GM18870 (cell line): ENCODE measurements at regions not wholly inside any gene's neighbourhood (a gene's known extent, or its start where the extent isn't known, plus 50 kb on each side); places are given as distances from the start of the nearest gene placed in this dataset.

Experiments
- ATAC-seq: cut with Tn5 transposase; IDR thresholded peaks from one replicate; pipeline ENCODE4 v1.9.1; 2021; ENCODE audit warnings: moderate library complexity; ENCODE audit not compliant: unreplicated experiment

DNA sequence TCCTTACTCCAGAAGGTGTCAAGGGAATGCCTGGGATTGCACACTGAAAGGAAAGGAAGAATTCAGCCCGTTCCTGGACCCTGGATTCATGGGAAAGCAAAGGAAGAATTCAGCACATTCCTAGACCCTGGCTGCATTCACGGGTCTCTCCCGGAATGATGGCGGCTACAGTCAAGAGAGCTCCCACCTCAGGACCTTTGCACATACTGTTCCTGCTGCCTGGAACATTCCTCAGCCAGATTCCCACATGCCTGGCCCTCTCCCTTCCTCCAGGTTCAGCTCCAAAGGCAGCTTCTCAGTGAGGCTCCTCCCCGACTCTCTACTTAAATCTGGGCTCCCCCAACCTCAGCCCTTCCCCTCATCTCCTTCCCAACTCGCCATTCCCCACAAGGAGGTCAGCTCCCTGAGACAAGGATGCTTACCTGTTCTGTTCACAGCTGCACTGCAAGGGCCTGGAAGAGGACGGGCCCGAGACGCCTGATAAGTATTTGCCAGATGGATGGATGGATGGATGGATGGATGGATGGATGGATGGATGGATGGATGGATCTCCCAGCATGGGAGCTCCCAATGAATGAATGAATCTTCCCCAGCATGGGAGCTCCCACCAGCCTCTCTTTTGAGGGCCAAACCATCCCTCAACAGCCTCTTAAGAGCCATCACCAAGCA lies 77.4 kb downstream of the NCOR2 start:
- ATAC-seq = no peak

GRCh38 chr12:124489220-124489619 lies 78.2 kb downstream of the NCOR2 start:
- ATAC-seq = no peak

DNA sequence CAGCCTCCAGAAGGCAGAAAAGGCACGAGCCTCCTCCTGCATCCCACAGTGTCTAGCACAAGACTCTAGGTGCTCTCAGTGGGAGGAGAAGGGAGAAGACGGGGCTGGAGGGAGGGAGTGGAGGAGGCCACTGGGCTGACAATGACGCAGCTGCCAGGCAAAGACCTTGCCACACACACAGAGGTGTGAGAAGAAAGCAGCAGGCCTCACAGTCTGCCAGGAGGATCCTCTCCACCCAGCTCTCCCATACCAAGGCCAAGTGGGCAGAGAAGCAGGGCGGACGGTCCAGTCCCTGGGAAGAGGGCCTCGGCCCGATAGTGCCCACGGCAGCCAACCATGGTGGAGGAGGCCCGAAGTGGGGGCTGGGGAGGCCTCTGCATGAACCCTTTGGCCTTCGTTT lies 78.9 kb downstream of the NCOR2 start:
- no peak for ATAC-seq

- ATAC-seq = no peak
Observed at GRCh38 chr12:124487834-124488165, 79.6 kb downstream of the NCOR2 start.

- ATAC-seq = no peak
Observed at GRCh38 chr12:124487066-124487833, 80.2 kb downstream of the NCOR2 start.

GRCh38 chr12:124486346-124486963 lies 81.0 kb downstream of the NCOR2 start:
- ATAC-seq = no peak

DNA sequence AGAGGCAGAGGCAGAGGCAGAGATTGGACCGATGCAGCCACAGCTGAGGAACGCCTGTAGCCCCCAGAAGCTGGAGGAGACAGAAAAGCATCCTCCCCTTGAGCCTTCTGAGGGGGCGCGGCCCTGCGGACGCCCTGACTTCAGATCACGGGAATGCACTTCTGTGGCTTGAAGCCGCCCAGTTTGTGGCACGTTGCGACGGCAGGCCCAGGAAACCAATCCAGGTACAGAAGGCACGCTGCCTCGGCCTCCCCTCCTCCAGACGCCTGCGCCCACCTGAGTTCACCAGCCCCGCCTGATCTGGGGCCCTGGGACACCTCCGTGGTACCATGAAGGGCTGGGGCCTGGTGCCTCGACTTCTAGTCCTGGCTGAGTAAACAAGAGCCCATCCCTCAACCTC lies 82.0 kb downstream of the NCOR2 start:
- ATAC-seq = no peak

- no peak for ATAC-seq
Observed at GRCh38 chr12:124484526-124484953, 82.9 kb downstream of the NCOR2 start.

DNA sequence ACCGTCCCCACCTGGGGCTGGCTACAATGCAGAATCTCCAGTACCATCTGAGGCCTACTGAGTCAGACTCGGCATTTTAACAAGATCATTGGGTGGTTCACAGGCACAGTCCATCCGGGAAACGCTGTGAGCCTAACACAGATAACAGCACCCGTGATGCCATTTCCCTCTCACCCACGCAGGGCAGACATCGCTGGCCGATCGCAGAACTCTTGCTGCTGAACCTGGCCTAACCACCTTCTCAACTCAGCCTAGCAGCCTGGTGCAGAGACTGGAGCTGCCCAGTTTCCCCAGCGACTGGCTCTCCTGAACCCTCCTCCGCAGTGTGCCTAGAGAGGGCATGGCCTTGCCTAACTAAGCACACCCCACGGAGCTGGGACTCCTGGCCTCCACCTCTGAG lies 83.3 kb downstream of the NCOR2 start:
- no peak for ATAC-seq

GRCh38 chr12:124482901-124483799 lies 84.3 kb downstream of the NCOR2 start:
- no peak for ATAC-seq

DNA sequence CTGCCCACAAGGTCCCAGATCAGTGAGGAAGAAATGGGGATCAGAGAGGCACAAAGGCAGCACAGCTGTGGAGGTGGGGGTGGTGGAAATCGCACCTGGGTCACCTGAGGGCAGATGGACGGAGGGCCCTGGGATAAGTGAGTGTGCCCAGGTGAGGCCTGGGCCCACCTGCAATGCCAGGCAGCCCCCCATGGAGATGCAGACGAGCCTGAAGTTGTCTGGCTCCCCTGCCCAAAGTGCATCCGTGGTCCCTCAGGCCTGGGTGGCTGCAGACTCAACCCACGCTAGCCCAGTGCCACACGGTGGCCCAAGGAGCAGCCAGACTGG lies 84.9 kb downstream of the NCOR2 start:
- ATAC-seq = no peak

DNA sequence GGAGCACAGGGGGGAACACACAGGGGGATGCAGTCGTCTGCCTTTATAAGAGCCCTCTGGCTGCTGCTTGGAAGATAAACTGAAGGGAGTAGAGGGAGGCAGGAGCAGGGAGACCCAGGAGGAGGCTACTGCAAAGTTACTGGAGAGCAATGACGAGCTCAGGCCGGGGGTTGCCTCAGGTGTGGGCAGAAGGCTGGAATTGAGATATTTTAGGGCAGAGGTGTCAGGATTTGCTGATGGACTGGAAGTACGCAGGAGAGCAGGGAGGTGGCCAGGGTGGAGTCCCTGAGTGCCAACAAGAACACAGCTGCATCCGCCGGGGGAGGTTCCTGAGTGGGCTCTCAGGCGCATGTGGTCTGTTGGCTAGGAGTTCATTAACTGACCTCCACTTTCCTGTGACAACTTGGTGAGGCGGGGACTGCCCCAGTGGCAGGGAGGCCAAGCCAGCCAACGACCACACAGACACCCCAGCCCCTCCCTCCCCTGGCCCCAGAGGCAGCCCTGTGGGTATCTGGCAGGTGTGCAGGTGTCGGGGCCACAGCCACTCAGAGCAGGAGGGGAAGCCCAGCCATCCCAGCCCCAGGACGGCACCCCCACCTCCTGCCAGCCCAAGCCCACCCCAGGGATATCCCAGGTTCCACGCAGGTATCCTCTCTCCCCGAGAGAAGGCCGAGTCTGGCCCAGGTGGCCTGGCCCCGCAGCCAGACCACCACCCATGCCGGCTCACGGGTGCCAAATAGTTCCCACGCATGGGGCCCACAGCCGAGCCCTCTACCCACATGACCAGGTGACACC lies 85.4 kb downstream of the NCOR2 start:
- ATAC-seq = peak; percentile 35

DNA sequence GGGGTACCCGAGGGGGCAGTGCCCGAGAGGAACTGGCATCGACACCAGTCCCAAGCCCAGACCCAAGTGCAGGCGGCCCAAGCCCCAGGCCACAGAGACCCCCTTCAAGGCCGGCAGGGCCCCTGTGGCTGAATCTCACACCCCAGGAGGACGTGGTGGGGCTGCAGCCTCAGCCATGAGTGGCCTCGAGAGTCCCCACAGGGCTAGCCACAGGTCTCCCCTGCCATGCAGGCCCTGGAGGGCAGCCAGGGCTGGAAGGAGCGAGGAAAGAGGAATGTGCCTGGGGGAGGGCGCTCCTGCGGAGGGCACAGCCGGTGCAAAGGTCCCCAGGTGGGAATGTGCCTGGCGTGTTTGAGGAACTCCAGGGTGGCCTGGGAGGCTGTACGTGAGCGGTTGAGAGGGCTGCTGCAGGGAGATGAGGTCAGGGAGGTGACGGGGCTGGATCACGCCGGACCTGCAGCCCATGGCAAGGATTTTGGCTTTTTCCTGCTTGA lies 86.1 kb downstream of the NCOR2 start:
- no peak for ATAC-seq

- peak; percentile 81 for ATAC-seq
Observed at GRCh38 chr12:124480469-124481256, 86.7 kb downstream of the NCOR2 start.

GRCh38 chr12:124479680-124480468 lies 87.5 kb downstream of the NCOR2 start:
- peak; percentile 30 for ATAC-seq

DNA sequence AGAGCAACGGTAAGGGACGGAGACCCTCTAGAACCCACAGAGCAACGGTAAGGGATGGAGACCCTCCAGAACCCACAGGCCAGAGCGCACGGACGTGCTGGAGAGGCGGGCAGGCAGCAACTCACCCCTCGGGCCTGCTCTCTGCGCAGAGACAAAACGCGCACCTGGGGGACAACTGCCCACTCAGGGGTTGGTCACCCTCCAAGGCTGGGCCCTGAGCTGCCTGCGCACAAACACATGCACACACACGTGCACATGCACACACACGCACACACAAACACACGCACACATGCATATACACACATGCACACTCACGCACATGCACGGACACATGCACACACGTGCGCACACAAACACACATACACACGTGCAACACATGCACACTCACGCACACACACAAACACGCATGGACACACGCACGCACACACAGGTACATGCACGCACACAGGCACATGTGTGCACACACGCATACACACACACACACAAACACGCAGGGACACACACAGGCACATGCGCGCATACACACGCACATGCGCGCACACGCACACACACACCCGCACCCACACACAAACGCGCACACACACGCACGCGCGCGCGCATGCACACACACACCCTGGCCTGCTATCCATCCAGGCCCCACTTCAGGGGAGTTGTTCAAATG lies 88.3 kb downstream of the NCOR2 start:
- ATAC-seq = no peak

GRCh38 chr12:124478416-124478815 lies 89.0 kb downstream of the NCOR2 start:
- ATAC-seq = no peak
